HG02571 (cell line): ENCODE measurements at regions not wholly inside any gene's neighbourhood (a gene's known extent, or its start where the extent isn't known, plus 50 kb on each side); places are given as distances from the start of the nearest gene placed in this dataset.

Experiments used
- ATAC-seq: cut with Tn5 transposase; IDR thresholded peaks from one replicate; pipeline ENCODE4 v1.9.1; 2021; ENCODE audit warnings: mild to moderate bottlenecking, moderate library complexity; ENCODE audit not compliant: unreplicated experiment

DNA sequence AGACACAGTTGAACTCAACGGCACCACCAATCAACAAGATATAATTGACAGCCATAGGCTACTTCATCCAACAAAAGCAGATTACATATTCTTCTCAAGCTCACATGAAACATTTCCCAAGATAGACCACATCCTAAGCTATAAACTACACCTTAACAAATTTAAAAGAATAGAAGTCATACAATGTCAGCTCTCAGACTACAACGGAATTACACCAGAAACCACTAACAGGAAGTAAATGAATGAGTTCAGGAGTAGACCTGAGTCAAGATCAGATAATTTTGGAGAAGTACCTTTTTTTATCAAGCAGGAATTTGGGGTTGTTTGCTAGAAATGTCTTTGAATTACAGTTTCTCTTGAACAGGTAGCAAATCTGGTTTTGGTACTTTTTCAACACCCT lies 237.8 kb downstream of the TBX18 start:
- ATAC-seq: no peak

DNA sequence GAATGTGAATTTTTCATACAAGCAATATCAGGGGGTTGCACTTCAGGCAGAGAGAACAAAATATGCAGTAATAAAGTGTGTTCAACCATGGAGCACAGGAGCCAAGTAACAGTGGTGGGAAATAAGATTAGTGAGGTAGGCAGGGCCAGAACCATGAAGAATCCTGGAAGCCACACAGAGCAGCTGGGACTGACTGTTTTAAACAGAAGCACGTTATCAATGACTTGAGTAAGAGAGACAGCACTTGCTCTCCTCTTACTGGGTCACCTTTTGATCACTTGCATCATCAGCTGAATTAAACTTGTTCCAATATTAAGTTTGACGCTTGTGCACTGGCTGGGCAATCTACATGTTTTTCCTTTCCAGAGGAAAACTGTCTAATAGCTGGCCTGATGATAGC lies 238.5 kb downstream of the TBX18 start:
- no peak for ATAC-seq

DNA sequence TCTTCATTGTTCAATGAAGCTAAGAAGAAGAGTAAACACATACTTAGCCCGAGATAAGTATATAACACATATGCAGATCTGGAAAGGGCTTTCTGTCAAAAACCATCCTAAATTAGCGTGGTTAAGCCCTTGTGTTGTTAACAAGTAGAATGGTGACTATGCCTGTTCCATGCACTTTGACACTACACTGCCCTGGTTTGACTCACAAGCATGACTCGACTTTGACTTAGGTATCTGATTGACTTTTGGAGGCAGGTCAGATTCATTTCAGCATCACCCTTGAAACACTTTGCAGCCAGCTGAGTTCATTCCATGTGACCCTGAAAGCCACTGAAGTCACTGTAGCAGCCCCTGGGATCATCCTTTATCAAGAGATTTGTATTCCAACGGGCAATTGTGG lies 239.8 kb downstream of the TBX18 start:
- ATAC-seq: no peak

DNA sequence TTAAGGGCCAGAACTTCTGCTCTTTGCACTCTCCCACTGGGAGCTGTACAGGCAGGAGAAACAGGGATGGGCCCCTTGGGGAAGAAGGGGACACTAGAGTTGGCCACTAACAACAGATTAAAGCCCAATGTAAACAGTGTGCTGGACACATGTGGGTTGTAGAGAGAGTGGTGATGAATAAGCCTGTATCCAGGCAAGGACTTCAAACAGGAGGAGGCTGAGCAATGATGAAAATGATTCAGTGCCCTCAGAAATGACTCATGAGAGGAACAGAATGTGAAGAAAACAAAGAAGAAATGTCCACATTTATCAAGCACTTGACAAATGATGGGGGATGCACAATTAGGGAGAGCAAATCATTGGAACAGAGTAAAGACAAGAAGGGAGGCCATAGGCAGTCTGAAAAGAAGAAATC lies 242.3 kb downstream of the TBX18 start:
- ATAC-seq: no peak

DNA sequence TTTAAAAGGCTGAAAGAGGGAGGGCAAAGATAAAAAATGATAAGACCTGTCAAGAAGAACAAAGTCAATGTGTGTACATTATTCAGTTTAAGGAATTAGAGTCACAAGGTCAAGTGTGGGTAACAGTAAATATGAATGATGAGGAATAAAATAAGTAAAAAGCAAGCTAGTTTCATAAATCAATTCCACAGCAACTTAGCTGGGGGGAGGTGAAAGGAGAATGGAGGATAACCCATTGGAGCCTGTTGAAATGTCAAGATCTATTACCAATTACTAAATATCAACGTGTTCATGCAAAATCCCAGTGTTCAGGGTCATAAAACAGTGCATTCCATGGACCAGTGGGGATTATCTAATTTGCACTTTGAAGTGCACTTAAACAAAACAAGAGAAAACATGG lies 242.9 kb downstream of the TBX18 start:
- no peak for ATAC-seq

DNA sequence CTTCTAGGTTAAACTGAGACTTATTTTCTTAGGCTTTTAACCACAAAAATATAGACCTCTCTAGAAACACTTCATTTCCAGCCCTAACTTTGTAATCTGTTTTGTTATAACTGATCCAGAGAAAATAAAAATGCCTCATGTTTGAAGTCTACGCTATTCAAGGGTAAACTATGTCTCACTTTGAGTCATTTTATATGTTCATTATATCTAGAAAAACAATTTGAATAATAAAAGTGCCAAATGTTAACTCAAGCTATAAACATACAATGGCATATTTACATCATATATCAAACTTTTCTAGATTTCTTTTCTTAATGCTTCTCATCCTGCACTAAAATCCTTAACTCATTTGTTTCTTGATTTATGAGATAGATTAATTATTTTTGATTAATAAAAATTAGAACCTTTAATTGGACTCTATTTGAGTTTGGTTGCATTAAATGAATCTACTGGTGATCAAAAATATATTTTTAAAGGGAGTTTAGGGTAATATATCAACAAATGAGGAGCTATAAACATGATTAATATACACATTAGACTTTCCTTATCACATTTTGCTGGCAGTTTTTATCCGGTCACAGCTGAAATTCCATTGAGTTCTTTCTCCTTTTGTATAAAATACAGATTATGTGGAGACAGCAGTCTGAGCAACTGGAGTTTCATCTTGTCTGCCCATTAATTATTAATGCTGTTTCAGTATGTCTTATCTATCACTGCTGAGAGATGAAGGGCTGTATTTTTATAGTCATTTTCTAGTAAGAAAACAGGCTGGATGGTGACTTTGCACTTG lies 246.5 kb downstream of the TBX18 start:
- no peak for ATAC-seq

DNA sequence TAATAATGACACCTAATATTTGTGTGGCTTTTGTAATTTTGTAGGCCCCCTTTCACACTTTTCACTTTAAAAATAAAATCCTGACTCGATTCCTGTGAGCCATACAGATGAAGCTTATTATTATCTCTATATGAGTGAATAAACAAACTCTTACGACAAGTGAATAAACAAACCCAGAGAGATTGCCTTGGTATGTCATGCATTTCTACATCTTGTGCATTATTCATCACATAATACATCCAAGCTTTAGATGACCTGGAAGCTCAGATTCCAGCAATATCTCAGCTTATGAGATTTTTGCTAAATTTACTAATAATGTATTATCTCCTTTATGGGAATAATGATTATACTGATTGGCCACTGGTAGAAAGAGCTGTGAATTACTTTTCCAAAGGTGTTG lies 248.2 kb downstream of the TBX18 start:
- ATAC-seq: no peak

DNA sequence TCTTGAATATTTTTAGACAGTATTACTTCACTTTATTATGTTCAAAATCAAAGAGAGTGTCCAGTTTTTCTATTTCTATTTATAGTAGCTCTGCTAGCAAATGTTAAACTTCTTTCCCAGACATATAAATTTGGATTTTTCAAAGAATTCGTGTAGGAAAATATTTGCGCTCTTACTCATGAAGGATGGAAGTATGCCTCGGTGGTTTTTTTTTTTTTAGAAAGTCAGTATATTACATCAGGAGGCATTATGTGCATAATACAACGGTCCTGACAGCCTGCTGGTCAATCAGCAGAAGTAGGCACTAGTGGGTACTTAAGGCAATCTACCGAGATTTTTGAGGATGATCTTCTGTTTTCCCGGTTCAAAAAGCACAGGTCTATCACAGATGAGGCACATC lies 249.3 kb downstream of the TBX18 start:
- ATAC-seq: no peak

DNA sequence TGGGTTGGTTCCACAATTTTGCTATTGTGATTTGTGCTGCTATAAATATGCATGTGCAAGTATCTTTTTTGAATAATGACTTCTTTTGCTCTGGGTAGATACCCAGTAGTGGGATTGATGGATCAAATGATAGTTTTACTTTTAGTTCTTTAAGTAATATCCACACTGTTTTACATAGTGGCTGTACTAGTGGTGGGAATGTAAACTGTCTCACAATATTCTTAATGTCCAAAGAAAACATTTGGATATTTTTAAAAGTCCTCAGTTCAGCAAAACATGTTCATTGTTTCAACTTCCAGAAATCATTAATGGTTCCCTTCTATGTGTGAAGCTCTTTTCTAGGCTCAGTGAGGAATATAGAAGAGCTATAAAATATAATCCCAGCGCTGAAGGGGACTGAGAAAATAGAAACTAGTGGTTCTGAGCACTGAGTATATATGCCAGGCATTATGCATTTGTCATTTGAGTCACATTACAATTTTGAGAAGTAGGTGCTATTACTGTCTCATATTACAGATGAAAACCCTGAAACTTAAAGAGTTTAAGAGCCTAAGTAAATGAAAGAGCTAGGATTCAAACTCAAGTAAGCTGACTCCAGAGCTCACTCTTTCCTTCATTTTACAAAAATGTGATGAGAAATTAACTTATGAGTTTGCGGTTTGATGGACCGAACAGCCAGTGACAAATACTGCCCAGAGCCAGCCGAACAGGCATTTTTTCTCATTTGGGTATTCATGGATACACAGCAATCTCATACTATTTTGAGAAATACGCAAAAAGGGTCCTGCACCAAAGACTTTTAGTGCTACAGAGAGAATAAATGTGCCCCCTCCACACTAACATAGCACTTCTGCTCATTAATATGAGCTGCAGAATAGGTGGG lies 250.1 kb downstream of the TBX18 start:
- no peak for ATAC-seq

DNA sequence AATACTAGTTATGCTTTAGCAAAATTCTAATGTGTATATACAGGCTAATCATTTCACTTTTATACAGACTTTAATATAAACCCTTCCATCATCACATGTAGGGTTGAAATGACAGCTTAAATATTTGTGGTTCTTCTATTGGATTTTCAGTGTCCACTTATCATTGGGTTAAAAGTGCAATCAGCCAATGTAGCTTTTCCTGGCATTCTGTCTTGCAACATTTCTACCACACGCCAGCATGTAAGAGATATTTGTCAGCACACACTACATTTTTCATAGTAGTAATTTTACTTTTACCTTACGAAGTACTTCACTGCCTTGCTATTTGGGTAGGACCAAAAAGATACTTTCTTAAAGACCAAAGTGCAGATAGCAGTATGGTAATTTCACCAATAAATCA lies 252.0 kb downstream of the TBX18 start:
- ATAC-seq: no peak

DNA sequence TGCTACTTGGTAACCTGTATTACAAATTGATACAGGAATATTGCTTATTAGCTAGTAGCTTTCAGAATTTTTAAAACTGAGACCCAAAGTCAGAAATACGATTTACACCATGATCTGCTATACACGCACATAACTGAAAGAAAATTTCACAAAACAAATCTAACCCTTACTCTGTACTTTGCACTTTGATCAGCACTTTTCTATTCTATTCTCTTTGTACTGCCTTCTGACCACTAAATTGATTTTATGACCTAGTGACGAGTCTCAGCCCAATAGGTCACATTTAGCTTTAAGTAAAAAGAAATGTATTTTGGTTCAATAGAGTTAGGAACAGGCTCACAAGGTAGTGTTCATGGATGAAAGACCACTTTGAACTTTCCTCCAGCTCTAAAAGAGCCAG lies 252.5 kb downstream of the TBX18 start:
- ATAC-seq: no peak

DNA sequence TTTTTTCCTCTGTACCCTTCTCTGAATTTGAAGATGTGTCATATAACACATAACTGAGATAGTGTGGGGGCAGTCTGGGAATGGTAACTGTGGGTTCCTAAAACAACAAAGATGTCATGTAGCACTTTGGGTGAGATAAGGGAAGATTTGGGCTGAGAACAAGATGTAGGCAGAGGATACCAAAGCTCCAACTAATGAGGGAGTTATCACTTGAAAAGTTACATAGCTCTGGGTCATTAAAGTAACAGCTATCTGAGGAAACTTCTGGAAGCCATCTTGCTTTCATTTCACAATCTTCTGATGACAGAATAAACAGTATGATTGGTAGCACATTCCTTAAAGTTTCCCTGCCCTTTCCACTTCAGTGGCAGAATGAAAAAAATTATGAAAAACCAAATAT lies 255.4 kb downstream of the TBX18 start:
- ATAC-seq: no peak

DNA sequence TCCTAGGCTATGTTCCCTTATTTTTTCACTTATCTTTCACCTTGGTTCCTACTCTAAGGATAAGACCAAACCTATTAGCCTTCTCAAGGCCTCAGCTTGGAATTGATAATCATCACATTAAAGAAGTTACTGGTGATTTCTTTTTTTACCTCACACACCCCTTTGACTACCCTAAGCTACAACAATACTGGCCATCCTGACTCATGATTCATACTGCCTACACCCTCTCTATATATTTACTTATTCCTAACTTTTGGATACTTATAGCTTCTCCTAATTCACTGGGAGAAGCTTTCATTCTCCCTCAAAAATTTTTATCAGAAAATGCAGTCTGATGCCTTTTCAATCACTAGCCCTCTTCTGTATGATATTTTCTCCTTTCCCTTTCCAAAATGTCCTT lies 256.1 kb downstream of the TBX18 start:
- ATAC-seq: no peak

DNA sequence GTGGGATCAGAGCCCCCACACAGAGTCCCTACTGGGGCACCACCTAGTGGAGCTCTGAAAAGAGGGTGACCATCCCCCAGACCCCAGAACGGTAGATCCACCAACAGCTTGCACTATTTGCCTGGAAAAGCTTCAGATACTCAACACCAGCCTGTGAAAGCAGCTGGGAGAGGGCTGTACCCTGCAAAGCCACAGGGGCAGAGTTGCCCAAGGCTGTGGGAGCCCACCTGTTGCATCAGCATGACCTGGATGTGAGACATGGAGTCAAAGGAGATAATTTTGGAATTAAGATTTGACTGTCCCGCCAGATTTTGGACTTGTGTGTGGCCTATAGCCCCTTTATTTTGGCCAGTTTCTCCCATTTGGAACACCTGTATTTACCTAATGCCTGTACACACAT lies 260.4 kb downstream of the TBX18 start:
- ATAC-seq: no peak

DNA sequence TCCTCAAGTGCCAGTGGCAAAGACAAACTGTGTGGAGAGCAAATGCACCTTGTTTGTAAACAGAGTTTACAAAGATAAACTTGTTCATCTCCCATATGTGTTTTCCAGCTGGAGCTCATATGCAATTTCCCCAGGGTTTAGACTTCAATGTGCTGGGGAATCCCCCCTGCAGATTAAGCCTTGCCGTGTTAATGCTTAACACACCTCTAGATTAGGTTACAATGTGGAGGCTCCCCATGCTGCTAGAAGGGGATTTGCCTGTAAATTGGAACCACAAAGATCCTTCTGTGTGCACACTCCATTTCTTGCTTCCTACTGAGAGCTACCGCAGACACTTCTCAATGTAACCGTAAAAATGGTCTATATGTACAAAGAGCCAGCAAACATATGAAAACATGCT lies 263.1 kb downstream of the TBX18 start:
- no peak for ATAC-seq

DNA sequence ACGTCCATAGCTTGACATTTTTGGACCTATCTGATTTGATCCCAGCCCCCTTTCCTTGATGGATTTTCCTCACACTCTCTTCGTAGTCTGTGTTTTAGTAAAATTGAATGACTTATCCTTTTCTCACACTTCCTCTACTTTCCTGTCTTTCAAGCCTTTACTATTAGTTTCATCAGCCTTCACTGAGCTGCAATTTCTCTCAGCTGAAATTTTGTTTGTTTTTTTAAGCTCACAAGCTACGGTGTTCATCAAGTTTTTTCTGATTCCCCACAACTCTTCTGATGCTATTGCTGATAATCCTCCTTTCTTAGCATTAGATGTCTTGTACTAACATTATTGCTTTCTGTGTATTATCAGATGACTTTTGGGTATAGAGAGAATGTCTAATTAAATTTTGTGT lies 263.7 kb downstream of the TBX18 start:
- no peak for ATAC-seq

DNA sequence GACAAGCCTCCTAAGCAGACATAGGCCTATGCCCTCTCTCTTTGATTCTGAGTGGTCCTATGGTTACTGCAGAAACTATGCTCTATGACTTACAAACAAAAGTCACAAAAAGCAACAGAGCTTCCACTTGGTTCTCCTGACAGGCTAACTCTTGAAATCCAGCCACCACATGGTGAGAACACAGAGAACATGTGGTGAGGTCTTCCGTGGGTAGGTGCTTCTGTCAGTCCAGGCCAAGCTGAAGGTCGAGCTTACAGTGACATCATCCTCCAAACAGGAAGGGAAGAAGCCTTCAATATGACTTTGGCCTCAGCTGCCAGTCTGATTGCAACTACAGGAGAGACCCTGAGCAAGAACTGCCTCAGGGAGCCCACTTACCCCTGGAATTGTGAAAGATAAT lies 265.5 kb downstream of the TBX18 start:
- no peak for ATAC-seq

DNA sequence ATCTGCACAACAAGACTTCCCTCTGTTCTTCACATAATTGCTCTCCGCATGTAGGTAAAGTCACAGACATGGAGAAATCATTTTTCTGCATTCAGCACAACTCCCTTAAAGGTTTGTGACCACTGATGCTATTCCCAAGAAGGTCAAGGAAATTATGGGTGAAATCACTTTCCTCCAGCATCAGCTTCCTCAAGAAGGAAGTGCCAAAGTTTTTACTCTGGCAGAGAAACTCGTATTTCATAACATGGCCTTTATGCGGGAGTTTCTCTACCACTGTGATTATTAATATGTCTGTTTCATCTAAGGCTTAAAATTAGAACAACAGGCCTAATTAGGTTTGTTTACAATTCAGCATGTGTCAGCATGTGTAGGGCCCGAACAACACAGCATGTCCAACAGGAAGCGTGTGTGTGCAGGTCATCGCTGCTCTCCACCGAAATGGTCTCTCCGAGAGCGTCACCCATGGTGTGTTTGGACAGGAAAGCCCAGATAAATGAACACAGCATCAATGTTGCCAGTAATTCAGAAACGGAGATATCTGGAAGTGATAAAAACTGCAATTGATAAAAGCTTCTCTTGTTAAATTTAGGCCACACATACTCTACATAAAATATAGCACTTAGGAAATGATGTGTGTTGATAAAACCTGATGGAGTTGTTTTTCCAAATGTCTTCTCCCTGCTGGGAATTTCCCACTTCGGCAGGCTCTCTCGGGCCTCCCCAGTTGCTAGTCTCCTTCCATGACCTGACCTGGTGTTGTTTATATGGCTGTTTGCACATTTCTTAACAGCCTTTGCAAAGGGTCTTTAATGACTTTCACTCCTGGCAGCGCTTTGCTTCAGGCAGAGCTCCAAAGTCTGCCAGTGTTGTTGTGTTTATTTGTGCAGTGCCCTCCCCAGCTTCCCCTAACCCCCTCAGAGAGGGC lies 265.1 kb upstream of the CEP162 start:
- no peak for ATAC-seq

DNA sequence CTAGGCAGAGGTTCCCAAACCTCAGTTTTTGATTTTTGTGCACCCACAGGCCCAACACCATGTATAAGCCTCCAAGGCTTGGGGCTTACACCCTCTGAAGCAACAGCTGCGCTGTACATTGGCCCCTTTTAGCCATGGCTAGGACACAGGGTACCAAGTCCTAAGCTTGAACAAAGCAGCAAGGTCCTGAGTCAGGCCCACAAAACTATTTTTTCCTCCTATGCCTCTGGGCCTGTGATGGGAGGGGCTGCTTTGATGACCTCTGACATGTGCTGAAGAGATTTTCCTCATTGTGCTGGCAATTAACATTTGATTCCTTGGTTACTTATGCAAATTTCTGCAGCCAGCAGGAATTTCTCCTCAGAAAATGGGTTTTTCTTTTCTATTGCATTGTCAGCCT lies 262.2 kb upstream of the CEP162 start:
- no peak for ATAC-seq

DNA sequence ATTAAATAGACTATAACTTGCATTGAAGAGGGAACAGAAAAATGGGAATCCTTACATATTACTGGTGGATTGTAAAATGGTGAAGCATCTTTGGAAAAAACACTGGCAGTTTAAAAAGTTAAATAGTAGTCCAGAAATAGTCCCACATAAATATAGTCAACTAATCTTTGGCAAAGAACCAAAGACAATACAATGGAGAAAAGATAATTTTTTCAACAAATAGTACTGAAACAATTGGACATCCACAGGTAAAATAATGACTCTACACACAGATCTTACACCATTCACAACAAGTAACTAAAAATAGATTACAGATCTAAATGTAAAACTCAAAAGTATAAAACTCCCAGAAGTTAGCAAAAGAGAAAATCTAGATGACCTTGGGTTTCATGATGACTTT lies 259.1 kb upstream of the CEP162 start:
- no peak for ATAC-seq

DNA sequence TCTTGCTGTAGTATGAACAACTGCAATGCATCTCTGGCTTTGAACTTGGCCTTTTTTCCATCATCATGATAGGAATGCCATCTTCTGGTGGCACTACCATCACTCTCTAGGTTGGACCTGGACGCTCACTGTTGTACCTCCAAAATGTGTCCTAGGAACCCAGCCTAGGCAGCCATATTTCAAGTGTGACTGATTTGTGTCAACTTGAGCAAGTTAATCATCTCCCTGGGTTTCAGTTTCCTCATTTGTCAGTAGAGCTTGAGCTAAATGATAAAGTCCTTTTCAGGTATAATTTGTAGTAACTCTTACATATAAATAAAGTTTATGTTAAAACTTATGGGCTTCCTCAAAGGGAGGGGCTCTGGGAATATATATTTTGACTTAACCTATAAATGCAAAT lies 241.7 kb upstream of the CEP162 start:
- ATAC-seq: no peak
